MCF 10A (cell line): ENCODE measurements at regions not wholly inside any gene's neighbourhood (a gene's known extent, or its start where the extent isn't known, plus 50 kb on each side); places are given as distances from the start of the nearest gene placed in this dataset.

Source experiments
- BruUV-seq: library from RNA; stranded (reverse); fragments of 400-500 nt; replicated peaks from 2 replicates; lab custom pipeline; 2021; lab: Mats Ljungman, UMichigan
- CTCF ChIA-PET: fragments of 300-600 bp; sonication (Branson Sonifier 250); formaldehyde crosslinking; extraction: SDS; loops from one replicate; lab custom pipeline; 2021; ENCODE audit warnings: antibody characterized with exemption, inconsistent platforms; lab: Yijun Ruan, JAX
- POLR2A ChIA-PET: fragments of 300-600, 350-650 bp; sonication (Branson Sonifier 250); formaldehyde crosslinking; extraction: SDS; loops from one replicate; lab custom pipeline; 2020; ENCODE audit warnings: antibody characterized with exemption, inconsistent platforms; lab: Yijun Ruan, JAX
- DNase-seq: peaks from one replicate; pipeline ENCODE4 v3.0.0-alpha.2; 2018; ENCODE audit not compliant: unreplicated experiment
- H3K27ac Mint-ChIP-seq: one replicate; pipeline ENCODE4 v1.8.0; 2022; ENCODE audit warnings: mild to moderate bottlenecking, low read depth, mixed read lengths; ENCODE audit not compliant: unreplicated experiment
- H3K27me3 Mint-ChIP-seq: one replicate; pipeline ENCODE4 v1.8.0; 2022; ENCODE audit warnings: mixed read lengths; ENCODE audit not compliant: insufficient read depth, unreplicated experiment
- H3K36me3 Mint-ChIP-seq: one replicate; pipeline ENCODE4 v1.8.0; 2022; ENCODE audit warnings: mild to moderate bottlenecking, moderate library complexity, mixed read lengths; ENCODE audit not compliant: insufficient read depth, unreplicated experiment
- H3K4me1 Mint-ChIP-seq: one replicate; pipeline ENCODE4 v1.8.0; 2022; ENCODE audit warnings: mixed read lengths; ENCODE audit not compliant: insufficient read depth, unreplicated experiment
- H3K4me3 Mint-ChIP-seq: one replicate; pipeline ENCODE4 v1.8.0; 2022; ENCODE audit warnings: mild to moderate bottlenecking, moderate library complexity, mixed read lengths; ENCODE audit not compliant: unreplicated experiment
- H3K9me3 Mint-ChIP-seq: one replicate; pipeline ENCODE4 v1.8.0; 2022; ENCODE audit warnings: mixed read lengths; ENCODE audit not compliant: unreplicated experiment
- intact Hi-C: fragments of 100-400 bp; cut with micrococcal nuclease; formaldehyde crosslinking; loops from 2 replicates; pipeline ENCODE4 v1.14.1; 2022
- TF ChIP-seq, protein P1 (sequence below): fragments of 200-600 bp; IDR thresholded peaks from one replicate; pipeline ENCODE4 v1.8.0; 2022; ENCODE audit warnings: antibody characterized with exemption, mild to moderate bottlenecking; ENCODE audit not compliant: unreplicated experiment

DNA sequence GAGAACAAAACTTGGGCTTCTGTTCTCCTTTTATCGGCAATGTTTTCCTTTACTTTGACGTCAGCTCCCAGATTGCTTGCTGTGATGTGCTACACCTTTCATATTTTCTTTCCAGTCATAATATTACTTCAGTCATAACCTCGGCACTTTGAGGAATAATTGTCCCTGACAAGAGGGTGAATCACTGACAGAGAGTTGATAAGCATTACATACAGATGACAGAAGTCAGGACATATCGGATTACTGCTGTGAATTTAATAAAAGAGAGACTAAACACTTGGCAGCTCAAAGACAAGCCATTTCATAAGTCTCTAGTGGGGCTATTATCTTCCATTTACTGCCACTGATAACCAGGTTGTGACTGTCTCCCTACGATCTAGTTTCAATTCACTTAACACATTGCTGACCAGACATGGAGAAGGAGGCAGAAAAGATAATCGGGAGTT lies 362.1 kb upstream of the ARRDC4 start:
- no peak overlapping the region for H3K27ac Mint-ChIP-seq
- ChIA-PET POLR2A (no interaction called here), CTCF (no interaction called here)
- no TSS peak for BruUV-seq
- no peaks in the 10 kb centered on the region for H3K9me3 Mint-ChIP-seq
- H3K27me3 Mint-ChIP-seq = no peaks in the 10 kb centered on the region
- H3K4me3 Mint-ChIP-seq = no peak overlapping the region
- no peaks in the 10 kb centered on the region for H3K36me3 Mint-ChIP-seq
- H3K4me1 Mint-ChIP-seq = no peaks in the 10 kb centered on the region
- intact Hi-C loops = no loop called here
- no peak for DNase-seq
- TF ChIP-seq, protein P1, sequence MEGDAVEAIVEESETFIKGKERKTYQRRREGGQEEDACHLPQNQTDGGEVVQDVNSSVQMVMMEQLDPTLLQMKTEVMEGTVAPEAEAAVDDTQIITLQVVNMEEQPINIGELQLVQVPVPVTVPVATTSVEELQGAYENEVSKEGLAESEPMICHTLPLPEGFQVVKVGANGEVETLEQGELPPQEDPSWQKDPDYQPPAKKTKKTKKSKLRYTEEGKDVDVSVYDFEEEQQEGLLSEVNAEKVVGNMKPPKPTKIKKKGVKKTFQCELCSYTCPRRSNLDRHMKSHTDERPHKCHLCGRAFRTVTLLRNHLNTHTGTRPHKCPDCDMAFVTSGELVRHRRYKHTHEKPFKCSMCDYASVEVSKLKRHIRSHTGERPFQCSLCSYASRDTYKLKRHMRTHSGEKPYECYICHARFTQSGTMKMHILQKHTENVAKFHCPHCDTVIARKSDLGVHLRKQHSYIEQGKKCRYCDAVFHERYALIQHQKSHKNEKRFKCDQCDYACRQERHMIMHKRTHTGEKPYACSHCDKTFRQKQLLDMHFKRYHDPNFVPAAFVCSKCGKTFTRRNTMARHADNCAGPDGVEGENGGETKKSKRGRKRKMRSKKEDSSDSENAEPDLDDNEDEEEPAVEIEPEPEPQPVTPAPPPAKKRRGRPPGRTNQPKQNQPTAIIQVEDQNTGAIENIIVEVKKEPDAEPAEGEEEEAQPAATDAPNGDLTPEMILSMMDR = no peak

DNA sequence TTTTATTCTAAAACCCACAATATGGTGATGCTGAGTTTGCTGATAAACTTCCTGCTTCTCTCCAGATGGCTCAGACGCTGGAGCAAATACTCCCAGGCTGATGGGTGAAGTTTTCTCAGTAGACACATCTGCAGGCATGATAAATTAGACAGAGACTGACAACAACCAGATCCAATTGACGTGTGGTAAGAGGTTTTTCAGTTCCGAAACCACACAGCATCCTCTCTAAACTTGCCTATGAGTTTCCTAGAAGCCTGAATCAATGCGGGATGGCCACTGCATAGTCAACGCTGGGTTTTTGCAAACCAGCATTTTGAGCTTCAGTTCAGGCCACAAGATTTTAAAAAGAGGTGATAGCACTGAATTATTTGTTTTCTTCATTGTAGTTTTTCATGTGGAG lies 360.3 kb upstream of the ARRDC4 start:
- TF ChIP-seq, protein P1 = no peak
- DNase-seq = no peak
- POLR2A ChIA-PET = no interaction called here
- Mint-ChIP-seq H3K9me3 (no peaks in the 10 kb centered on the region), H3K4me3 (no peak overlapping the region), H3K27ac (no peak overlapping the region), H3K4me1 (no peaks in the 10 kb centered on the region), H3K36me3 (no peaks in the 10 kb centered on the region), H3K27me3 (no peaks in the 10 kb centered on the region)
- intact Hi-C loops = no loop called here
- BruUV-seq = no TSS peak
- CTCF ChIA-PET = interaction anchor here (1.1 kb wide), 1 partner anchor 11 kb away, joined by 3 read pairs; no protein-coding TSS in a partner anchor

DNA sequence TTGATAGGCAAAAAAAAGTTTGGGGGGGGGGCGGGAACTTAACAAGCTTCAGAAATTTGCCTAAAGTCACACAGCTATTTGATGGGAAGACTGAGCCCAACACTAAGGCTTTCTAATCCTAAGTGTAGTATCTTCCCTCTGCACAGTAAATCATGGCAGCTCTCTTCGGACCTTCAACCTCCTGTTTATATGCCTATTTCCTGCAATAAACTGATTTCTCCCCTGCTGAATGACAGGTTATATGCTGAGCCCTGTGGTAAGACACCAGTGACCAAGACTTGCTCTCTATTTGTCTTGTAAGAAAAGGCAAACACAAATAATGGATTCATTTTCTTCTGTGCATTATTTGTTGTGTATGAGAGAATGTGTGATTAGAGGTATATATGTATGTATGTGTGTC lies 355.8 kb upstream of the ARRDC4 start:
- BruUV-seq = no TSS peak
- H3K36me3 Mint-ChIP-seq = no peaks in the 10 kb centered on the region
- DNase-seq = no peak
- H3K27me3 Mint-ChIP-seq = no peaks in the 10 kb centered on the region
- POLR2A ChIA-PET = no interaction called here
- no peaks in the 10 kb centered on the region for H3K4me1 Mint-ChIP-seq
- no peaks in the 10 kb centered on the region for H3K9me3 Mint-ChIP-seq
- TF ChIP-seq, protein P1 = no peak
- intact Hi-C loops = no loop called here
- H3K27ac Mint-ChIP-seq = no peak overlapping the region
- CTCF ChIA-PET = interaction anchor here (0.6 kb wide), 1 partner anchor 558 kb away, joined by 3 read pairs; no protein-coding TSS in a partner anchor
- no peak overlapping the region for H3K4me3 Mint-ChIP-seq

DNA sequence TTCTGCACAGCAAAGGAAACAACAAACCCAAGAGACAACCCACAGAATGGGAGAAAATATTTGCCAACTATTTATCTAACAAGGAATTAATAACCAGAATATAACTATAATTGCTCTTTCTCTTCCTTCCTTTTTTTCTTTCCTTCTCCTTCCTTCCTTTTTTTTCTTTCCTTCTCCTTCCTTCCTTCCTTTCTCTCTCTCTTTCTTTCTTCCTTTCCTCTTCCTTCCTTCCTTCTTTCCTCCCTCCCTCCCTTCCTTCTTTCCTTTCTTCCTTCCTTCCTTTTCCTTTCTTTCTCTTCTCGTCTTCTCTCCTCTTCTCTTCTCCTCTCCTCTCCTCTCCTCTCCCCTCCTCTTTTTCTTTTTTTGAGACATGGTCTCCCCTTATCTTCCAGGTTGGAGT lies 345.4 kb upstream of the ARRDC4 start:
- DNase-seq = no peak
- CTCF ChIA-PET = no interaction called here
- POLR2A ChIA-PET = no interaction called here
- BruUV-seq = no TSS peak
- no peak overlapping the region for H3K27ac Mint-ChIP-seq
- no peaks in the 10 kb centered on the region for H3K27me3 Mint-ChIP-seq
- H3K4me3 Mint-ChIP-seq = no peak overlapping the region
- intact Hi-C loops = no loop called here
- peaks cover 41% of the 10 kb centered on the region for H3K9me3 Mint-ChIP-seq
- TF ChIP-seq, protein P1 = no peak
- no peaks in the 10 kb centered on the region for H3K4me1 Mint-ChIP-seq
- no peaks in the 10 kb centered on the region for H3K36me3 Mint-ChIP-seq
